ENCODE measurements at regions not wholly inside any gene's neighbourhood (a gene's known extent, or its start where the extent isn't known, plus 50 kb on each side); places are given as distances from the start of the nearest gene placed in this dataset.

GRCh38 chr20:41989935-41990635 lies 371.9 kb upstream of the CHD6 start:
- TF ChIP-seq CTCF (IDR thresholded peaks at IDR 0.05; ENCODE audit: insufficient read depth, low read depth, low read length) (no peak), EZH2 (IDR thresholded peaks at IDR 0.05; ENCODE audit: insufficient read depth, low read length) (no peak)
